ENCODE measurements at regions not wholly inside any gene's neighbourhood (a gene's known extent, or its start where the extent isn't known, plus 50 kb on each side); places are given as distances from the start of the nearest gene placed in this dataset.

GRCh38 chr6:87905101-87905641, 142.5 kb upstream of the SPACA1 start:
- DNase-seq = no peak

DNA sequence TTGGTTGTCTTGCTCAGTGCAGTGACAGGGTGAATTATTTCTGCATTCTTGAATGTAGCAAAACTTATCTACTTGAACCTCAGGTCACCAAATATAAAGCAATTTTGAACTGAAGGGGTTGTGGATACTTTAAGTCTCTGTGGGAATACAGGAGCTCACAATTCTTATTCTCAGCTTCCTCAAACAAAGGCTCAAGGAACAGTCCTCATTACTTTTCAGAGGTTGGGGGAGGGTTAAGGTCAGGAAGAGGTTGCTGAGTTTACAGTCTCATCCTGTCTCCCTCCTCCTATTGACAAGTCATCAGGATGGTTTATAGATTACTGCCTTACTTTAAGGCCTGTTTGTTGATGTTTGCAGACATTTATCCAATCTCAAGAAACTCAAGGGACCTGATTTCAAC, 143.6 kb upstream of the SPACA1 start:
- no peak for DNase-seq

DNA sequence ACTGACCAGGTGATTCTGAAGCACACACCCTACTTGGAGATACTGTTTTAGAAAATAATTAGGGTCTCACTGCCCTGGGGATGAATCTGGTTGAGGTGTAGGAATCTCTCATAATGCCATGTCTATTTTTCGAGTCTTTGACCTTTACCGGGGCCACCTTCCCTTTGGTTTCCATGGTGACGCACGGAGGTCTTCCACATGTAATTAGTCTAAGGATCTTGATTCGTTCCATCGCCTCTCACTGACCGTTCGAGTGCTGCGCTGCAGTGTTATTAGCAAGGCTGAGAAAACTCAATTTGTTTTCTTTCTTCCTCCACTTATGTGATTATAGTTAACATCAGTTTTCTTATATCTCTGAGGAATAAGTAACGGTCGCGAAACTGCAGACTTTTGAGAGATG, 144.3 kb upstream of the SPACA1 start:
- DNase-seq = no peak

GRCh38 chr6:87902383-87902782, 145.3 kb upstream of the SPACA1 start:
- DNase-seq = no peak

DNA sequence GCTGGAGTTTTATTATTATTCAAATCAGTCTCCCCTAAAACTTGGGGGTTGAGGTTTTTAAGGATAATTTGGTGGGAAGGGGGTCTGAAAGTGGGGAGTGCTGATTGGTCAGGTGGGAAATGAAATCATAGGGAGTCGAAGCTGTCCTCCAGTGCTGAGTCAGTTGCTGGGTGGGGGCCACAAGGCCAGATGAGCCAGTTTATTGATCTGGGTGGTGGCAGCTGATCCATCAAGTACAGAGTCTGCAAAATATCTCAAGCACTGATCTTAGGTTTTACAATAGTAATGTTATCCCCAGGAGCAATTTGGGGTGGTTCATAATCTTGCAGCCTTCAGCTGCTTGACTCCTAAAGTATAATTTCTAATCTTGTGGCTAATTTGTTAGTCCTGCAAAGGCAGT, 146.0 kb upstream of the SPACA1 start:
- DNase-seq = no peak

DNA sequence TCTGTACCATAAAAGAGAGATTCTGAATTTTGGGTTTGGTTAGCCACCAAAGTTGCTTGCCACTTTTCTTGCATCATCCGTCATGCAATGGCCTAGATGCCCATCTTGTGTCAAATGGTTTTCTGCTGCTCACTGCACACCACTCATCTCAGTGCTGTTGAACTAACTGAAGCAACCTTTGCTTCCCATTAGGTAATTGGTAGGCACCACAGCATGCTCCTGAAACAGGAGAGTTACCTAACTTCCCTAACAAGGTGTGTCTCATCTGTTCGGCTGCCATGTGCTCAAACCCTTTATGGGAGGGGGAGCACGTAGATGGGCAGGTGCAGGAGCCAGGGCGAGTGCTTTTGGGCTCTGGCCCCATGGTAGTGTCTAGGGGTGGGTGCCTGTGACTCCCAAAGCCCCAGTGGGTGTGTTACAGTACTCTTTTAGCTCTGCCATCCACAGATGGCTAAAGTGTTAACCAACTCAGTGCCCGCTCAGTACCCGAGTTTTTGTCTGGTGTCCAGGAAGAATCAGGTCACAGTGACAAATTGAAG, 147.4 kb upstream of the SPACA1 start:
- DNase-seq = no peak

- DNase-seq = no peak
Measured at GRCh38 chr6:87899499-87900147, 148.0 kb upstream of the SPACA1 start.

GRCh38 chr6:87897663-87898062, 150.0 kb upstream of the SPACA1 start:
- DNase-seq = no peak

- no peak for DNase-seq
Measured at GRCh38 chr6:87897013-87897412, 150.6 kb upstream of the SPACA1 start.

- DNase-seq = no peak
Measured at GRCh38 chr6:87887266-87887665, 160.4 kb upstream of the SPACA1 start.

DNA sequence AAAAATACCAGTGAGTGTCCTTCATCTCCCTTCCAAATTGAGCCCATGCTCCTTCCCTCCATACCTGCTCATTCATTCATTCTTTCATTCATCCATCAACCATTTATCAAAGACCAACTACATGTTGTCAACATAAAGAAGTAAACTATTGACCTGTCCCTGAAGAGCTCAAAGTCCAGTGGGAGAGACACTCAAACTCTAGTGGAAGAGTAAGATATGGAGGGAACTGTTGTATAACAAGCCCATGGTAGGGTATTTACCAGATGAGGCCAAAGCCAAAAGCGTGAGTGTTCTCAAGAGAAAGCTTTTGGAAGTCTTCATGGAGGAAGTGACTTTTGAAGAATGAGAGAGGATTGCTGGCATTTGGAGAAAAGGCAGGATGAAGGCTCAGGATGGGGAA, 163.4 kb upstream of the SPACA1 start:
- DNase-seq = no peak

DNA sequence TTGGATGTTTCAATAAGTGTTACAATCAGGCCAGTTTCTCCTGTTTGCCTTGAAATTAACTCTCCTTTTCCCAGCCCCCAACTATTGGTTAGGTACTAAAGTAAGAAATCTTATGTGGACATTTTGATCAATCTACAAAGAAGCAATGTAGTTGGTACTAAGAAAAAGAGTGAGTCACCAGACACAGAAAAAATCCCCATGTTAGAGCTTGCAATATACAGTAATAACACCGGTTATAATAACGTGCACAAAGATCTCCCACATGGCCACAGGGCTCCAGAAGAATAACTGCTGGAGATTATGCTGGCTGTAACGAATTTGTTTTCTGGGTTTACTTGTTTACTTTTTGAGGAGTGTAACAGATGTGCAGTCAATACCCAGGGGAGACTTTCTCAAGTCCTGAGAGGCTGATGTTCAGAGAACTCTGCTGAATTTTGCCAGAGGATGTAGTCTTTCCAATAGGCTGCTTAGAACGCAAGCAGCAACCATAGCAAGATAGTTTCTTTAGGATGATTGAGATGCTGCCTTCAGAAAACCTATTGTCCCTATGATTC, 166.2 kb upstream of the SPACA1 start:
- peak; percentile 15 for DNase-seq

- DNase-seq = no peak
Measured at GRCh38 chr6:87879132-87879861, 168.3 kb upstream of the SPACA1 start.

DNA sequence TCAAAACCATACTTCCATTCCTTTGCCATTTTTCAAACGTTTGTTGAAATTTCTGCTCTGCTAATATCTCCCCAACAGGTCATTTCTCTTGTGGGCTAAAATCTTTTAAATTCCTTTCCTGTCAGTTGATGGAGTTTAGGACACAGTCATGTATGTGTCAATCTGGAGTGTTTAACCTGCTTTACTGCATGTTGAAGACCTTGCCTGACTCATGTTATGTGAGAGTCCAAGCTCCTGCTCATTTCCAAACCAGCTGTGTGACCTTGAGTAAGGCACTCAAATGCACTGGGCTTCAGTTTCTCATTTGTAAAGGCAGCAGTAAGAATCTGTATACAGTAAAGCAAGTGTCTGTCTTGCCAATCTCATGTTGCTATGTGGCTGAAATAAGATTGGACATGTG, 171.9 kb upstream of the SPACA1 start:
- no peak for DNase-seq

DNA sequence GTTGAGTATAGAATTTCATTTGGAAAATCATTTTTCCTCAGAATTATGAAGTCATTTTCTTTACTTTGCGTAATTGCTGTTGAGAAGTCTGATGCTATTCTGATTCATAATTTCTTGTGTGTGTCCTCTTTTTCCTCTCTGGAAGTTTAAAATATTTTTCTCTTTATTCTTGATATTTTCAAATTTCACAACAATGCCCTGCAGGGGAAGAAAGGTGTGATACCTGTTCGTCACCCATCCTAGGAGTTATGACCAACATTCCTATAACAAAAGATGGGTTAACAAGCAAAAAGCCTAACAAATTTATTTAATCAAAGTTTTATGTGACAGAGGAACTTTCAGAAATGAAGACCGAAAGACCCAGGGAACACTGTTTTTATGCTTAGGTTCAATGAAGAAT, 171.5 kb upstream of the AKIRIN2 start:
- DNase-seq = no peak

GRCh38 chr6:87870556-87870955, 168.5 kb upstream of the AKIRIN2 start:
- DNase-seq = no peak

- no peak for DNase-seq
Measured at GRCh38 chr6:87869064-87869905, 167.3 kb upstream of the AKIRIN2 start.

GRCh38 chr6:87860902-87861301, 158.9 kb upstream of the AKIRIN2 start:
- DNase-seq = no peak

DNA sequence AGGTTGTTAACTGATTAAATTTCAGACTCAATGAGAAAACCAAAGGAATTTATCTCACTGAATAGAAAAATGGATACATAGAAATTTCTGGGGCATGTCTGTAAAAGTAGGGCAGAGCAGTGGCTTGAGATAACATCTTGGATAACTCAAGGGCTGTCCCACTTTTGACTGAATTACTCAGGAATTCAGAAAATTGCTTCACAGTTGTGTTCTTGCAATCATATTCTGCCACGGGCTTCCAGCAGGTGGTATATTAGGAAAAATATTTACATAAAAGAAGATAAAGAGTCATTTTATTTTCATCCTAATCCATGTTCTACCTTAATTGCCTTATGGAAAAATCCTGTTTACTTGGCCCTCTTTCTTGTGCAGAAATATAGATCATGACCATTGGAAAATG, 156.4 kb upstream of the AKIRIN2 start:
- DNase-seq = no peak

DNA sequence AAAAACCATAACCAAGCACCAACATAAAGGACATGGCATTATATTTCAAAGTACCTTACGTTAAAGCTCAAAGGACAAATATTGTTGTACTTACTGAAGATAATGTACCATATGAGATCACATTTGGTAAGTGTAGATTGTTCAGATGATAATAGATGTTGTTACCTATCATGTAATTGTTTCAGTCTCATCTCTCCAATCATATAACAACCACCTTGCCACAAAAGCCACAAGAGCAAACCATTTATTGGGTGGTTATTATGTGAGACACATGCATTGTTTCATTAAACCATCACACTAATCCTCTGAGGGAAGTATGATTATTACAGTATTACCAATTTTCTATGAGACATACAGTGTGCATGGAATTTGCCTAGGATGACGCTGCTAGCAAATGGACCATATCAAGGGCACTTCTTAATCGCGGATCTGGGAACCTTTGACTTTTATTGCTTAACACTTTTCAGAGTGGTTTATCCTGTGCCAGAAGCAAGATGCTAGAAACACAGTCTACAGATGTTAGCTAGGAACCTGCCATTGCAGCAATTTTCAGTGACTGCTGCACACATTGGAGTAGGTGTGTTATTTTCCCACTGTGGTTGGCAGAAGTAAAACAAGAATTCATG, 149.8 kb upstream of the AKIRIN2 start:
- DNase-seq = no peak

DNA sequence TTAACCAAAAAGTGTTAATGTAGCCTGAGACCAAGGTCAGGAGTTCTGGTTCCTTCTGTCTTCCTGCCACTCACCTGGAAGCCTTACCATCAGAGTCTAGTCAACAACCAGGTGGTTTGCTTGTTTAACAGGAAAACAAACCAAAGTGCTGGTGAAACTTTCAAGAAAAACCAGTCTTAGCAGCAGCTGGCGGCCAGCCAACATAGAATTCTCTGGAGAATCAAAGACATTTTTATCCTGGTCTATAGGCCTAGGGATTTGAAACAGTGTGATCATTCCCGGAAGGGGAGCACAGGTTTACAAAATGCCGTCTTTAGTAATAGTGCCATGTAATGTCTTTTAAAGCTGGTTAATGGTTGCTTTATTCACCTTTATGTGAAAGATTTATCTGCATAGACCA, 146.6 kb upstream of the AKIRIN2 start:
- no peak for DNase-seq

- DNase-seq = no peak
Measured at GRCh38 chr6:87847830-87848210, 145.8 kb upstream of the AKIRIN2 start.
